ENCODE measurements at regions not wholly inside any gene's neighbourhood (a gene's known extent, or its start where the extent isn't known, plus 50 kb on each side); places are given as distances from the start of the nearest gene placed in this dataset.

DNA sequence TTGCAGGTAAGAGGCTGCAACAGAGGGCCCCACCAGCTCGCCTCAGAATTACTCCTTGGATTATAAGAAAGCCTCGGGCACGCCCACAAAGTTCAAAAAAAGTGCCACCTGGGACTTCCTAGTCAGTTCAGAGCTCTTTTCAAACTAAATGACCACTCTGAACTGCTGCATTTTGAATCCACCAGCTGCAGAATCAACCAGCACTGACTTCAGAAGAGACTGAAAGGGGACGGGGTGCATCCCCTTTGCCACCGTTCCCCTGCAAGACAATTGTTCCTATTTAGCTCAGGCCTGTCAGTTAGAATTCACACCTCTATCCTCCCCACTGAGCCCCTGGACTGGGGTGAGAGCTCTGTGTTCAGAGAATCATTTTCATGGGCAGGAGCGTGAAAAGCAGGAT lies 181.4 kb upstream of the GADL1 start:
- no peaks in the 10 kb centered on the region for H3K27me3 ChIP-seq
- WGBS, 5 donors, result 74 to 87% (median 81%) methylated on average over 5 to 6 of the region's 6 CpGs
- no peak for DNase-seq
- no peaks in the 10 kb centered on the region for H3K36me3 ChIP-seq
- no peak overlapping the region for H3K4me3 ChIP-seq
- no peaks in the 10 kb centered on the region for H3K9me3 ChIP-seq
- intact Hi-C loops (cut with DNase I; ENCODE audit: low total_unique reads), result no loop called here
- H3K27ac ChIP-seq, result no peak overlapping the region
- TF ChIP-seq EP300 (IDR thresholded peaks at IDR 0.05) (no peak), POLR2AphosphoS5 (IDR thresholded peaks at IDR 0.05) (no peak), POLR2A (IDR thresholded peaks at IDR 0.05) (no peak)
- TF ChIP-seq, protein P1, sequence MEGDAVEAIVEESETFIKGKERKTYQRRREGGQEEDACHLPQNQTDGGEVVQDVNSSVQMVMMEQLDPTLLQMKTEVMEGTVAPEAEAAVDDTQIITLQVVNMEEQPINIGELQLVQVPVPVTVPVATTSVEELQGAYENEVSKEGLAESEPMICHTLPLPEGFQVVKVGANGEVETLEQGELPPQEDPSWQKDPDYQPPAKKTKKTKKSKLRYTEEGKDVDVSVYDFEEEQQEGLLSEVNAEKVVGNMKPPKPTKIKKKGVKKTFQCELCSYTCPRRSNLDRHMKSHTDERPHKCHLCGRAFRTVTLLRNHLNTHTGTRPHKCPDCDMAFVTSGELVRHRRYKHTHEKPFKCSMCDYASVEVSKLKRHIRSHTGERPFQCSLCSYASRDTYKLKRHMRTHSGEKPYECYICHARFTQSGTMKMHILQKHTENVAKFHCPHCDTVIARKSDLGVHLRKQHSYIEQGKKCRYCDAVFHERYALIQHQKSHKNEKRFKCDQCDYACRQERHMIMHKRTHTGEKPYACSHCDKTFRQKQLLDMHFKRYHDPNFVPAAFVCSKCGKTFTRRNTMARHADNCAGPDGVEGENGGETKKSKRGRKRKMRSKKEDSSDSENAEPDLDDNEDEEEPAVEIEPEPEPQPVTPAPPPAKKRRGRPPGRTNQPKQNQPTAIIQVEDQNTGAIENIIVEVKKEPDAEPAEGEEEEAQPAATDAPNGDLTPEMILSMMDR (IDR thresholded peaks at IDR 0.05), result no peak
- no peaks in the 10 kb centered on the region for H3K4me1 ChIP-seq

DNA sequence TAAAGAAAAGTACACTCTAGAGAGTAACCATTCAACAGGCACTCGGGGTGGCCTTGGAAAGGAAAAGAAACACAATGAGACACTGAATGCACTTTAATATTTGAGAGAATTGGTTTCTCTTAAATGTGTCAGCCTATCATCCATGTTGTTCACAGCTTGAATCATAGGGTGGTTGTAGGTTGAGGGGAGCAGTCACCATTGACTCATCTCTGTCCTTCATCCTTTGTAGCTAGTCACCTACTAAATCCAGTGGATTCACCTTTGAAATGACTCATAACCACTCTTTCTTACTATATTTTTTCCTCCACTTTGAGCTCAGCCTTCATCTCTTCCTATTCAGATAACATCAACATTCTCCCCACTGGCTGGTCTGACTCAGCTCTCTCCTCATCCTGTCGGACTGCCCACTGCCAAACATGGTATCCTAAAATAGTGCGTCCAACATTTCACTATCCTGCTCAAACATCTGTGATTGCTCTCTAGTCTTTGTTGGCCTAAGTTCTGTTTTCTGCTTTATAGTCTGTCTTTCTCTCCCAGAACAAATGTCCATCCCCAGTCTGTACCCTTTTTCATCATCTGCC lies 182.7 kb upstream of the GADL1 start:
- Histone ChIP-seq H3K36me3 (no peaks in the 10 kb centered on the region), H3K9me3 (no peaks in the 10 kb centered on the region), H3K27ac (no peak overlapping the region), H3K4me1 (no peaks in the 10 kb centered on the region), H3K4me3 (no peak overlapping the region), H3K27me3 (no peaks in the 10 kb centered on the region)
- 45 to 67% (median 59%) methylated on average over 3 of the region's 3 CpGs for WGBS, 5 donors
- DNase-seq, result no peak
- TF ChIP-seq, protein P1 (IDR thresholded peaks at IDR 0.05), result no peak
- TF ChIP-seq POLR2AphosphoS5 (IDR thresholded peaks at IDR 0.05) (no peak), POLR2A (IDR thresholded peaks at IDR 0.05) (no peak), EP300 (IDR thresholded peaks at IDR 0.05) (no peak)
- intact Hi-C loops (cut with DNase I; ENCODE audit: low total_unique reads), result no loop called here

DNA sequence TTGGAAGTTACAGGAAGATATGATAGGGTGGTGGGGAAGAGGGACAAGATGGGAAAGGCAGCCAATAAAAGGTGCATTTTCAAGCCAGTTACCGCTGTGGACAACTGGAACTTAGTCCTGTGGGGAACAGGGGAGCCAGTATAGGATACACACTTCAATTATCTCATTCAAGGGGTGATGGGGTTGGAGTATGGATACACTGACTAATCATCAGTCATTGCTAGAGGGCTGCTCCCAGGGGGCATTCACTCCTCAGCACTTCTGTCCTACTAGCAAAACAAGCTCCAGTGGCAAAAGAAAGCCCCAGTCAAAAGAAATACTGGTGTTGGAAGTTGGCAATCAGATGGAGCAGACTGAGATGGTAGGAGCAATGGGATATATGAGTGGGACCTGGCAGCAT lies 183.4 kb upstream of the GADL1 start:
- H3K27ac ChIP-seq, result no peak overlapping the region
- H3K36me3 ChIP-seq, result no peaks in the 10 kb centered on the region
- no peak for DNase-seq
- no peaks in the 10 kb centered on the region for H3K4me1 ChIP-seq
- WGBS, 5 donors, result 91 to 96% (median 94%) methylated on average over 1 of the region's 1 CpG
- H3K27me3 ChIP-seq, result no peaks in the 10 kb centered on the region
- H3K4me3 ChIP-seq, result no peak overlapping the region
- no peaks in the 10 kb centered on the region for H3K9me3 ChIP-seq
- intact Hi-C loops (cut with DNase I; ENCODE audit: low total_unique reads), result no loop called here
- TF ChIP-seq, protein P1 (IDR thresholded peaks at IDR 0.05), result no peak
- TF ChIP-seq POLR2AphosphoS5 (IDR thresholded peaks at IDR 0.05) (no peak), POLR2A (IDR thresholded peaks at IDR 0.05) (no peak), EP300 (IDR thresholded peaks at IDR 0.05) (no peak)

DNA sequence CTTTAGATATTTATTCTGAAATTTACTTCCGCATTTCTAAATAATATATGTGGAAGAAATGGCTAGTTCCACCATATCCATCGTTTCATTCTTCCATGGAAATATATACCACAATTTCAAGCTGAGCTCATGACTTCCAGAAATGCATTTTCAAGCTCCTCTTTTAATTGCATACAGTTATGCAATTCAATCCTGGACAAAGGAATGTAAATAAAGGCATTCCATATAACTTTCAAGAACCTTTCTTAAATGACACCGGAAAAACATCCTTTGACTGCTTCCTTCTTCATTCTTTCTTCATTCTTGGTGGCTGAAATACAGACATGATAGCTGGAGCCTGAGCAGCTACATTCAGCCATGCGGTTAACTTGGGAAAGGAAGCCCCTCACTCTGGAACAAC lies 185.2 kb upstream of the GADL1 start:
- Histone ChIP-seq H3K27me3 (no peaks in the 10 kb centered on the region), H3K4me3 (no peak overlapping the region), H3K27ac (no peak overlapping the region), H3K4me1 (no peaks in the 10 kb centered on the region), H3K36me3 (no peaks in the 10 kb centered on the region), H3K9me3 (no peaks in the 10 kb centered on the region)
- DNase-seq, result no peak
- TF ChIP-seq, protein P1 (IDR thresholded peaks at IDR 0.05), result no peak
- intact Hi-C loops (cut with DNase I; ENCODE audit: low total_unique reads), result no loop called here
- WGBS, 5 donors, result 90 to 96% (median 93%) methylated on average over 4 of the region's 4 CpGs

Measured in stomach (tissue), 8 donors.